ENCODE measurements at regions not wholly inside any gene's neighbourhood (a gene's known extent, or its start where the extent isn't known, plus 50 kb on each side); places are given as distances from the start of the nearest gene placed in this dataset.

- Histone ChIP-seq H2BK20ac (ENCODE audit: low read depth, low read length) (no peak overlapping the region), H3K4me1 (ENCODE audit: control insufficient read depth, insufficient read depth, low read length) (no peaks in the 10 kb centered on the region), H3K9ac (ENCODE audit: low read depth, low read length) (no peak overlapping the region), H3K23ac (ENCODE audit: low read depth, low read length) (no peak overlapping the region), H3K9me1 (ENCODE audit: insufficient read depth, low read length) (no peaks in the 10 kb centered on the region), H3K27me3 (ENCODE audit: control insufficient read depth, insufficient read depth, low read length) (peaks cover 2% of the 10 kb centered on the region), H2AK9ac (replicated peaks; ENCODE audit: low read depth, low read length, poor library complexity) (no peak overlapping the region), H2BK120ac (ENCODE audit: low read depth, low read length) (no peak overlapping the region), H3K36me3 (ENCODE audit: control insufficient read depth, insufficient read depth, low read length) (no peaks in the 10 kb centered on the region), H4K20me1 (ENCODE audit: insufficient read depth, low read length) (no peaks in the 10 kb centered on the region), H3K4ac (ENCODE audit: low read depth, low read length) (no peak overlapping the region), H3K14ac (replicated peaks; ENCODE audit: low read depth, low read length) (no peak overlapping the region), H3K9me3 (ENCODE audit: control insufficient read depth, insufficient read depth, low read length) (no peaks in the 10 kb centered on the region), H2BK15ac (ENCODE audit: low read depth, low read length) (no peak overlapping the region), H3K4me3 (ENCODE audit: insufficient read depth, low read depth, low read length) (no peak overlapping the region), H2AFZ (replicated peaks; ENCODE audit: low read length, poor library complexity) (no peak overlapping the region), H4K5ac (ENCODE audit: low read depth, low read length) (no peak overlapping the region), H3K27ac (ENCODE audit: insufficient read depth, low read length) (no peak overlapping the region), H3K79me1 (ENCODE audit: low read depth in 1 of 2, low read length in 2 of 2) (no peaks in the 10 kb centered on the region), H3K18ac (ENCODE audit: low read depth, low read length) (no peak overlapping the region), H3K4me2 (ENCODE audit: low read depth, low read length) (no peak overlapping the region), H4K8ac (ENCODE audit: low read depth in 2 of 2, low read length in 2 of 2) (no peak overlapping the region), H4K91ac (ENCODE audit: insufficient read depth, low read depth, low read length) (no peak overlapping the region), H3K56ac (ENCODE audit: extremely low read depth, insufficient read depth, low read length) (no peak overlapping the region), H2BK5ac (ENCODE audit: low read depth, low read length, poor library complexity, severe bottlenecking) (no peak overlapping the region), H2AK5ac (ENCODE audit: low read depth, low read length) (no peak overlapping the region)
- TF ChIP-seq MXI1 (IDR thresholded peaks at IDR 0.05; ENCODE audit: borderline replicate concordance, low read depth, low read length): no peak
- no peak for TF ChIP-seq SMC3 (IDR thresholded peaks at IDR 0.05; ENCODE audit: low read depth, low read length)
- TF ChIP-seq CHD1 (IDR thresholded peaks at IDR 0.05; ENCODE audit: low read depth, low read length): no peak
- no peak for TF ChIP-seq RFX5 (IDR thresholded peaks at IDR 0.05; ENCODE audit: low read depth, low read length)
- TF ChIP-seq BHLHE40 (IDR thresholded peaks at IDR 0.05; ENCODE audit: low read depth, low read length): no peak
- no peak for TF ChIP-seq MAFK (IDR thresholded peaks at IDR 0.05; ENCODE audit: low read depth, low read length)
- TF ChIP-seq NFE2L2 (IDR thresholded peaks at IDR 0.05; ENCODE audit: low read depth, low read length): no peak
- no peak for ATAC-seq (ENCODE audit: low read depth)
- POLR2A ChIA-PET (ENCODE audit: unreplicated experiment): no interaction called here
- WGBS, 2 experiments (ENCODE audit: extremely low coverage in 2 of 2, insufficient read length in 1 of 2): no CpG with 5 or more reads among the region's 2 CpGs
- CTCF ChIA-PET: no interaction called here
- dilution Hi-C loops (cut with HindIII; ENCODE audit: low sequenced_read_pairs, unreplicated experiment): no loop called here
- no peak for DNase-seq
- no TSS peak for BruUV-seq (replicated peaks)
- in situ Hi-C loops (cut with MboI; ENCODE audit: low sequenced_read_pairs): no loop called here
- intact Hi-C loops (cut with micrococcal nuclease): no loop called here
Observed at GRCh38 chr1:112247036-112247597, 148.9 kb upstream of the CTTNBP2NL start.
